ENCODE measurements at regions not wholly inside any gene's neighbourhood (a gene's known extent, or its start where the extent isn't known, plus 50 kb on each side); places are given as distances from the start of the nearest gene placed in this dataset.

- no peak overlapping the region for H3K4me3 ChIP-seq
- TF ChIP-seq CTCF (IDR thresholded peaks at IDR 0.05) (no peak), POLR2AphosphoS5 (IDR thresholded peaks at IDR 0.05) (no peak), EP300 (IDR thresholded peaks at IDR 0.05) (no peak)
- DNase-seq, result no peak
- intact Hi-C loops (cut with DNase I; ENCODE audit: low total_unique reads), result no loop called here
- H3K27ac ChIP-seq, result no peak overlapping the region
- no peaks in the 10 kb centered on the region for H3K27me3 ChIP-seq
- no peaks in the 10 kb centered on the region for H3K9me3 ChIP-seq
- no peaks in the 10 kb centered on the region for H3K36me3 ChIP-seq
- no peaks in the 10 kb centered on the region for H3K4me1 ChIP-seq
Observed at GRCh38 chr4:81860111-81860510, 388.4 kb upstream of the RASGEF1B start.

- no peak overlapping the region for H3K27ac ChIP-seq
- H3K9me3 ChIP-seq, result peaks cover 7 to 16% (median 11%) of the 10 kb centered on the region in 4 donors
- WGBS, 5 donors, result 96 to 100% (median 97%) methylated on average over 1 of the region's 1 CpG
- no peak overlapping the region for H3K4me3 ChIP-seq
- H3K27me3 ChIP-seq, result no peaks in the 10 kb centered on the region
- intact Hi-C loops (cut with DNase I; ENCODE audit: low total_unique reads), result loop anchor here (10.0 kb wide), 1 partner anchor 450 kb away; no protein-coding TSS in a partner anchor
- no peak for DNase-seq
- H3K4me1 ChIP-seq, result no peaks in the 10 kb centered on the region
- H3K36me3 ChIP-seq, result no peaks in the 10 kb centered on the region
- no peak for TF ChIP-seq EP300 (IDR thresholded peaks at IDR 0.05)
- no peak for TF ChIP-seq POLR2AphosphoS5 (IDR thresholded peaks at IDR 0.05)
- TF ChIP-seq CTCF (IDR thresholded peaks at IDR 0.05), result no peak
- TF ChIP-seq POLR2A (IDR thresholded peaks at IDR 0.05), result no peak
Observed at GRCh38 chr4:81854406-81854805, 382.7 kb upstream of the RASGEF1B start.

DNA sequence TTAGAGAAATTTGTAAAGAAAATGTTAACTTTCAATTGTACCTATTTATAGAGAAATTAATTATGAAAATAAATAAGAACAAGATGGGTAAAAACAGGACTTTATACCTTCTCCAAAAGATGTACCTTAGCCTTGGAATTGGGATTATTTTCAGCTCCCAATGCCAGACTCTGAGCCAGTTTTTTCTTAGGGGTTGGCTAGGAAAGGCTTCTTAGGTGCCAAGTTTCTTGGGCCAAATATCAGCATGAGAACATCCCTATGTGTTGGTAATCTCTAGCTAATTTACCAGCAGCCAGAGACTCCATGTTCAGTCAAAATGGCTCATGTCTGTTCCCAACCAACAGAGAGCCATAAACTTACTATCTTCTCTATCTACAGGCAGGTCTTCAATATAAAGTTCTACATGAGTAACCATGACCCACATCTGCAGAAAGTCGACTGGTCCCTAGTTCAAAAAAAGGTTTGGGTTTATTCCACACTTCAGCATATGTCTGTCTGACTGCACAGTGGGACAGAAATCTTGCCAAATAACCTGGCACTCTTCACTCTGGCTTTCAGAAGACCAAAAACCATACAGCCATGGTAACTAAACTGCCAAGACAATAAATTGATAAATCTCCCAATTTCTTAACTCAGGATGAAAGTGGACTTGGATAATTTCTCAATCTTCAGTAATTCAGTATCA, 380.5 kb upstream of the RASGEF1B start:
- H3K4me3 ChIP-seq, result no peak overlapping the region
- TF ChIP-seq CTCF (IDR thresholded peaks at IDR 0.05), result no peak
- no peak for TF ChIP-seq POLR2A (IDR thresholded peaks at IDR 0.05)
- no peak for TF ChIP-seq POLR2AphosphoS5 (IDR thresholded peaks at IDR 0.05)
- TF ChIP-seq EP300 (IDR thresholded peaks at IDR 0.05), result no peak
- H3K27me3 ChIP-seq, result no peaks in the 10 kb centered on the region
- no peaks in the 10 kb centered on the region for H3K4me1 ChIP-seq
- 78 to 96% (median 90%) methylated on average over 1 of the region's 1 CpG for WGBS, 5 donors
- no peak for DNase-seq
- H3K36me3 ChIP-seq, result no peaks in the 10 kb centered on the region
- H3K9me3 ChIP-seq, result peaks cover 7 to 16% (median 11%) of the 10 kb centered on the region in 4 donors
- intact Hi-C loops (cut with DNase I; ENCODE audit: low total_unique reads), result loop anchor here (10.0 kb wide), 1 partner anchor 447 kb away; no protein-coding TSS in a partner anchor
- no peak overlapping the region for H3K27ac ChIP-seq

DNA sequence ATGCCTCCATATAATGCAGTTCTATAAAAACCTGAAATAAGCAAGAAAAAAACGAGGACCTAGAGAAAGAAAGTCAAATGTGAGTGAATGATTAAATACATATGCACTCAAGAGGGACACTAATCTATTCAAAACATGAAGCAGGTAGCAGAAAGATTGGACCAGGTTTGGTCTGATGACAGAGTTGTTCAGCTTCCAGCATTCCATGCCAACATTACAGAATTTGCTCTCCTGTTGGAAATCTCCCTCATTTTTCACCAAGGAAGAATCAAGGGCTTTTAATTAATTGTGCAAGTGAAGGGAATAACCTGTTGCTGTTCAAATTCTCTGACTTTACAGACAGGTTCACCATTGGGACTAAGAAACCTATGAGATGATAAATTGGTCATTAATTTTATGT, 379.0 kb upstream of the RASGEF1B start:
- intact Hi-C loops (cut with DNase I; ENCODE audit: low total_unique reads), result loop anchor here (10.0 kb wide), 1 partner anchor 446 kb away; no protein-coding TSS in a partner anchor
- no peak for DNase-seq
- H3K27ac ChIP-seq, result no peak overlapping the region
- no peak for TF ChIP-seq POLR2A (IDR thresholded peaks at IDR 0.05)
- no peak for TF ChIP-seq EP300 (IDR thresholded peaks at IDR 0.05)
- no peak for TF ChIP-seq POLR2AphosphoS5 (IDR thresholded peaks at IDR 0.05)
- no peak for TF ChIP-seq CTCF (IDR thresholded peaks at IDR 0.05)
- H3K4me1 ChIP-seq, result no peaks in the 10 kb centered on the region
- H3K36me3 ChIP-seq, result no peaks in the 10 kb centered on the region
- no peak overlapping the region for H3K4me3 ChIP-seq
- peaks cover 7 to 16% (median 11%) of the 10 kb centered on the region in 4 donors for H3K9me3 ChIP-seq
- WGBS, 5 donors, result 43 to 61% (median 51%) methylated on average over 1 of the region's 1 CpG
- no peaks in the 10 kb centered on the region for H3K27me3 ChIP-seq
